ENCODE measurements at regions not wholly inside any gene's neighbourhood (a gene's known extent, or its start where the extent isn't known, plus 50 kb on each side); places are given as distances from the start of the nearest gene placed in this dataset.

- Histone ChIP-seq H3K4me2 (no peak overlapping the region), H3K79me2 (replicated peaks; ENCODE audit: insufficient read depth) (no peaks in the 10 kb centered on the region), H3K27ac (ENCODE audit: low read depth) (no peak overlapping the region), H3K27me3 (ENCODE audit: insufficient read depth) (no peaks in the 10 kb centered on the region), H3K4me3 (no peak overlapping the region), H3F3A (replicated peaks; ENCODE audit: low read depth) (no peaks in the 10 kb centered on the region), H3K4me1 (ENCODE audit: insufficient read depth) (peaks cover 7% of the 10 kb centered on the region), H3K36me3 (ENCODE audit: insufficient read depth) (no peaks in the 10 kb centered on the region), H4K20me1 (replicated peaks; ENCODE audit: insufficient read depth) (no peaks in the 10 kb centered on the region), H3K9me2 (ENCODE audit: insufficient read depth) (no peaks in the 10 kb centered on the region), H2AFZ (no peak overlapping the region)
- Mint-ChIP-seq H3K9me3 (peaks cover 97% of the 10 kb centered on the region), H3K27ac (no peak overlapping the region), H3K36me3 (ENCODE audit: low read depth) (peaks cover 32% of the 10 kb centered on the region), H3K27me3 (ENCODE audit: insufficient read depth, low read depth, poor library complexity) (no peaks in the 10 kb centered on the region), H3K4me3 (no peak overlapping the region), H3K4me1 (no peaks in the 10 kb centered on the region)
- no peak for DNase-seq (ENCODE audit: low spot score)
- ATAC-seq, result no peak
- TF ChIP-seq EZH2phosphoT487 (IDR thresholded peaks at IDR 0.05; ENCODE audit: unreplicated experiment) (no peak), ZNF462 (CRISPR knock-in tag; IDR thresholded peaks at IDR 0.05) (no peak), ZNF114 (CRISPR knock-in tag; IDR thresholded peaks at IDR 0.05) (no peak), JUNB (IDR thresholded peaks at IDR 0.05; ENCODE audit: unreplicated experiment) (no peak), POLR2AphosphoS5 (IDR thresholded peaks at IDR 0.05; ENCODE audit: low read depth) (no peak), NANOG (IDR thresholded peaks at IDR 0.05; ENCODE audit: borderline replicate concordance) (no peak)
Observed at GRCh38 chr12:125888921-125889320, 823.7 kb downstream of the AACS start.

- no peak overlapping the region for H3K27ac Mint-ChIP-seq
- H3K9me3 Mint-ChIP-seq, result peaks cover 97% of the 10 kb centered on the region
- Histone ChIP-seq H3K27me3 (ENCODE audit: insufficient read depth) (no peaks in the 10 kb centered on the region), H3K9me2 (ENCODE audit: insufficient read depth) (no peaks in the 10 kb centered on the region), H3K36me3 (ENCODE audit: insufficient read depth) (no peaks in the 10 kb centered on the region), H4K20me1 (replicated peaks; ENCODE audit: insufficient read depth) (no peaks in the 10 kb centered on the region), H3F3A (replicated peaks; ENCODE audit: low read depth) (no peaks in the 10 kb centered on the region), H3K27ac (ENCODE audit: low read depth) (no peak overlapping the region), H3K4me2 (no peak overlapping the region), H3K79me2 (replicated peaks; ENCODE audit: insufficient read depth) (no peaks in the 10 kb centered on the region), H3K4me1 (ENCODE audit: insufficient read depth) (peaks cover 7% of the 10 kb centered on the region), H2AFZ (no peak overlapping the region), H3K4me3 (no peak overlapping the region)
- DNase-seq (ENCODE audit: low spot score) (no peak), ATAC-seq (no peak)
- H3K4me1 Mint-ChIP-seq, result no peaks in the 10 kb centered on the region
- peaks cover 28% of the 10 kb centered on the region for H3K36me3 Mint-ChIP-seq (ENCODE audit: low read depth)
- H3K4me3 Mint-ChIP-seq, result no peak overlapping the region
- H3K27me3 Mint-ChIP-seq (ENCODE audit: insufficient read depth, low read depth, poor library complexity), result no peaks in the 10 kb centered on the region
- no peak for TF ChIP-seq EZH2phosphoT487 (IDR thresholded peaks at IDR 0.05; ENCODE audit: unreplicated experiment)
- TF ChIP-seq CTCF (conservative IDR thresholded peaks at IDR 0.05; ENCODE audit: low read depth in 2 of 2), result no peak
- no peak for TF ChIP-seq JUNB (IDR thresholded peaks at IDR 0.05; ENCODE audit: unreplicated experiment)
Observed at GRCh38 chr12:125889742-125890141, 824.5 kb downstream of the AACS start.
